GM21717 (cell line): ENCODE measurements at regions not wholly inside any gene's neighbourhood (a gene's known extent, or its start where the extent isn't known, plus 50 kb on each side); places are given as distances from the start of the nearest gene placed in this dataset.

Source experiments
- ATAC-seq: cut with Tn5 transposase; IDR thresholded peaks from one replicate; pipeline ENCODE4 v1.9.1; 2021; ENCODE audit warnings: mild to moderate bottlenecking, moderate library complexity; ENCODE audit not compliant: unreplicated experiment

DNA sequence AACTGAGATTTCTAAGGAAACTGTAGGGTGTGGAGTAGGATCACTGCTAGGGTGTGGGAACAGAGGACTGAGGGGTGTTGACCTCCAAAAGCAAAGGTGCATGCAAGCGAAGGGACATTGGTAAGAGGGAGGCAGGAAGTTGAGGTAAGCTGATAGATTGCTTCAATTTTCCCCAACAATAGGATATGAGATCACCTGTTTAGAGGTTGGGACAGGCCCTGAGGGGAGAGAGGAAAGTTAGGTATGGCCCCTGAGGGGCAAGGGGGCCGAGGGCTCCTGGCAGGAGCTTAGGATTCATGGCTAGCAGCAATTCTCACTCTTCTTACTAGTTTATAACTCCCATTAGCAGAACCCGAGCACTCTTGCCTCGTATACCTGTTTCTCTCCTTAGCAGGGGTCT is 106.8 kb upstream of the RPS6KA2 start:
- ATAC-seq = no peak

DNA sequence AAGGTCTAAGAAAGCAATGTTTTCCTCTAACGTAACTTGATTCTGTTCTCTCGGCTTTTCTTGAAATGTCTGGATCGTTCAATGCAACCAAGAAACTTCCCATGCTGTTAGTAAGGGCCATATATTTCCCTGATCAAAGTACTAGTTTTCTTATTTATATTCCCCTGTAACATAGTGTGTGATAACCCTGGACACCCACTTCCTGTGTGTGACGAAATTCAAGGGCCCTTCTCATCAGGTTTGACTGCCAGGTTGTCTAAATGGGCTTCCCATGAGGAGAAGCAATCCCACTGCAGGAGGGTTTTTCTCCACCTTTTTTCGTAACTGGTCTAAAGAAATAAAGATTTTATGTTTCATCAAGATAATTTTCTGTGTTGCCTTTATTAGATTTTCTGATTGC is 102.6 kb upstream of the RPS6KA2 start:
- no peak for ATAC-seq

DNA sequence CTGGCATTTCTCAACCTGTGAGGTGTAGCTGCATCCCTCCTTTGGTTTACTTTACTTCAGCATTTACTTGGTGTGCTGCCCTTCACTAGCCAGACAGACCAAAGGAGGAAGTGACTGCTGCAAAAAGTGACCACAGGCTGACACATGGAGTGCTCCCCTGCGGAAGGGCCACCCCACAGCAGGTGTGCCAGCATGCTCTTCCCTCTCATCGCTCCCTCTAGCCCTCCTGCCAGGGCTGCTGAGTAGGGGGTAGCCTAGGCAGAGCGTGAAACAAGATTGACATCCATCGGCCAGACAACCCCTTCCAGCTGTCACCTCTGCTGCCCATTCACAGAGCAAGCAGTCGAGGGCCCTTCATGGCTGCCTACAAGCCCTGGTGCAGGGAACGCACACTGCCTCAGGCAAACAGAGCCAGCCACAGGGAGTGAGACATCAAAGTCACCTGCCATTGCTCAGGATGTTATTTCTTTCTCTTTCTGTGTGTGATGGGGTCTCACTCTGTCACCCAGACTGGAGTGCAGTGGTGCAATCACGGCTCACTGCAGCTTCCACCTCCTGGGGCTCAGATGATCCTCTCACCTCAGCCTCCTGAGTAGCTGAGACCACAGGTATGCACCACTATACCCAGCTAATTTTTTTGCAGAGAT is 102.0 kb upstream of the RPS6KA2 start:
- ATAC-seq = no peak

DNA sequence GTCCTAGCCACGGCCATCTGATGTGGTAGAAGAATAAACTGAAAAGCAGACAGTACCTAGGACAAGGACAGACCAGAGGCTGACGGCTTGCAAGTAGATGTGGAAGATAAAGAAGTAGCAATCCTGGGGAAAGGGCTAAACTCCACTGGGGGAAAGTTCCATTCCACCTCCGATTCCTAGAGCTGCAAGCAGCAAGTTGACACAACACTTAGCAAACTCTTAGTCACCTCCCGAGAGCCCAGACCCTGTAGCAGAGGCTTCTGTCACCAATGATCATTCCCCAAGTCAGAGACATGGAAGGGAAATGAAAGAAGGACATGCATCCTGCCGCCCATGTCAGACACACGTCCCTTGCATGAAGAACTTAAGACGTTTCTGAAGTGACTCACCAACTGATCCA is 99.2 kb upstream of the RPS6KA2 start:
- ATAC-seq = no peak

DNA sequence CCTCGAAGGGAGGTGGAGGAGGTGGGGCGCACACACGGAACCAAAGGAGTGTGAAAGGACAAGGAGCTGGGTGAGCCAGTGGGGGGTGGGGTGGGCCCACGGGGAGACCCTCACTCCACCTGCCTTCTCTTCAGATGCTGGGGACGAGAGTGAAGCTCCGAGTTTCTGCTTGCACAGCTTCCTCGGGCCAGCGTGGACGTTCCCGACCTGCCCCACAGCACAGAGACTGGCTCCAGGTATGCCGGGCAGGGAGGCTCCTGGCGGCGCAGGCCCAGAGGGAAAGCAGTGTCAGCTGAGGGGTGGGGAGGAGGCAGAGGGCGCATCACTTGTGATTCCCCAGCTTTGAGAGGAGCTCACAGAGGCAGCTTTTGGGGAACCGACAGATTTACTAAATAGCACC is 98.5 kb upstream of the RPS6KA2 start:
- ATAC-seq = no peak

DNA sequence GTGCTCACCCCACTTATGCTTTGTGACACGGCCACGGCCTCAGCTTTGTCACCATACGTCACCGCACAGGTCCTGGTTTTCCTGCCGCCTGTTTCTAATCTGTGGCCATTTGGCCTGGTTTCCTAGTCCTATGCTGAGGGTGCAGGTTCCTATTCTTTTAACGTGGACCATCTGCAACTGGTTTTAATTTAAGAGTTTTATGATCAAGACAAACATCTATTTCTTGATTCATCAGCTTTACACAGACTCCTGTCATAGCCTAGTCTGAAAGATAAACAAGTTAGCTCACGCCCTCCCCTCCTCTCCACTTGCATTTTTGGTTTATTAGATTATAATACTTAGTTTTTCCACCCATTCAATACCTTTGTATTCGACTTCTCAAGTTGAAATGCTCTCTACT is 97.5 kb upstream of the RPS6KA2 start:
- no peak for ATAC-seq

DNA sequence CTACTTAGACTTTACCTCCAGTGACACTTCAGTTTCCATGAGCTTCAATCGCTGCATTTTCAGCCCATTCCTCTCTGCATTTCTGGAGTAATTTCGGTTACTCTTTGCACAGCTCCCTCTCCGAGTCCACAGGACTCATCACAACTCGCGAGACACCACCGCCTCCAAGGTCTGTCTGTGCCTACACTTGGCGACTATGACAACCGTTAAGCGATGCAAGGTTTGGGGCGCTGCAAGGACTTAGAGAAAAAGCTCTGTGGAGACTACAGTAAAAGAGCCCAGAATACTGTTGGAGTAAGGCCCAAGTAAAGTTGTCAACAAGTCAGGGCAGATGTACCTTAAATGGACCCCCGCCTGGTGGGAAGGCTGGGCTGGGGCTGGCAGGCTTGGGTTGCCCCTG is 95.7 kb upstream of the RPS6KA2 start:
- ATAC-seq = no peak

DNA sequence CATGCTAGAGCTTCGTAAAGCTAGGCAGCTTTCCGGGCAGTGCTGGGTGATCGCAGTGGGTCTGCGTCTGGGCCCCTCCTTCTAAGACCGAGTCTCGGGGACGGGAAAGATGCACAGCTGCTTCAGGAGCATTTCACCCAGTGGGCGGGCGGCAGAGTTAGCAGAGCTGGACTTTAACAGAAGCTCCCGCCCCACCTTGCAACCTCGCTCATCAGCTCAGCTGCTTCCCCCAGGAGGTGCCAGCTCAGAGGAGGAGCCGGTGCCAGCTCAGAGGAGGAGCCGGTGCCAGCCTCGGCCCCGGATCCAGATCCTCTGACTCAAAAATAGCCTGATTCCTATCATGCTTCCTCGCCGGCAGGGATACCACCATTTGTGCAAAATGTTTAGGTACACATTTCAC is 94.5 kb upstream of the RPS6KA2 start:
- ATAC-seq = no peak

DNA sequence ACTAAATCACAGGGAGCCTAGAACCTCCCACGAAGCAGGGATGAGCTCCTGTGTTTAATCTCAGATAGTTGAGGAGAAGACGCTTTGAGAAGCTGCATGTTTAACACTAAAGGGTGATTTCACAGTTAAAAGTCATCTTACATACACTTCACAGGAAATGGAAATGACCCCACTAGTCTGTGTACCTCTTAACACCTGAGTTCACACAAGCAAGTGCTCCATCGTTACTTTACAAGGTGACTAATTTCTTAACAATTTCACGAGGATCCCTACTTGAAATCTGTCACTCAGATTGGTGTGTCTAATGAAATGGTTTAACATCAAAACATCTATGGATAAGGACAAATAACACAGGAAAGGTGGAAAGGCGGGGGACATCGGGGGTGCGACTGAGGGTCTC is 93.8 kb upstream of the RPS6KA2 start:
- ATAC-seq = no peak

DNA sequence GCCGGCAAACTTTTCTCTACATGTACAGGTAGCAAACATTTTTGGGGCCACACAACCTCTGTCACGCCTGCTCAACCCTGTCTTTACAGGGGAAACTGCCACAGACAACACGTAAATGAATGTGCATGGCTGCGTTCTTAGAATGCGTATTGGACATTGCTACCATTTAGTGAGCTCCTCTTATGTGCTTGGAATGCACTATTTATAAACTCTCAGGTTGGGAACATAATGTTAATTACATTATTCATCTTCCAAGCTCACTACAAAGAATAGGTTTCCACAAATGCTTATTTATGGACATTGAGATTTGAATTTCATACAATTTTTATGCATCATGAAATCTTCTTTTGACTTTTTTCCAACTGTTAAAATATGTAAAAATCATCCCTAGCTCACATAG is 92.0 kb upstream of the RPS6KA2 start:
- no peak for ATAC-seq

DNA sequence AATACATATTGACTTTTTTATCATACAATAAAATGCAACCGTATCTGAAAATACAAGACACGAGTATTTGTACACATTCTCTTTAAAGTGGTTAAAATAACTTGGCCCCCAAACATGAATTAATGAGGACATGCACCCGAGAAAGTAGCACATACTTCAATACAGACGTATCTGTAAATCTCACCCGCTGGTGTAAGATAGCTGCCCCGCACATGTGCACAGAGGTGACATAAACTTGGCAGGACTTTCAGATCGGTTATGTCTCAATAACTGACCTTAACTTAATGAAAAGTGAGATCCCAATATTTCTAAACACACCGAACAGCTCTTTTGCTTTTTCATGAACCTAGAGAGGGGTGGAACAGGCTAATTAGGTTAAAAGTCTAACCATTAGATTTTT is 91.5 kb upstream of the RPS6KA2 start:
- ATAC-seq = no peak

DNA sequence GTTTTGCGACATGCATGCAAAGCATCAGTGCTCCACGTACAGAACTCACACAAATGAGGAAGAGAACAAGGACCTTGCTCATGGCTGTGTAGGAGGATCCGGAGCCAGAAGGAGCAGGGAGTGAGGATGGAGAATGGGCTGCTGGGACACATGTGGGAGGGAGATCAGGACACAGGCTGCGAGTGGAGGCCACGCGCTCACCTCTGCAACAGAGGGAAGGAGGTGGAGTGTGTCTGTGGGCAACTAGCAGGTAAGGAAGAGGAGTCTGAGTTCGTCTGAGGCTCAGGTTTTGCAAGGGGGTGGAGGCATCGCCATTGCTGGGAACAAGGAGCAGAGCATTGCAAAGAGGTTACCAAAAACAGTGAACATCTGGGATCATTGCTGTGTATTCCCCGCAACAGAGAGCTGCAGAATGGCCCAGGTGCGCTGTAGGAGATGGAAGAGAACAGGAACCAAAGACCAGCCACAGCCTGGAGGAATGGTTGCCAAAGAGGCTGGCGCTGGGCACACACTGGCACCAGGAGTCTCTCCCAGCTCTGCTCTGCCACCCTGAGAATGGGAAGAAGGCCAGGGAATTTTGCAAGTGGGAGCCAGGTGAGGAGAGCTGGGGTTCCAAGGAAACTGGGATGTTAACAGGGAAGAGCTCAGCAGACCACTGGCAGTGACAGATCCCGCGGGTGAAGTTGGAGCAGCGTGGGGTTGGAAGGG is 90.0 kb upstream of the RPS6KA2 start:
- no peak for ATAC-seq

DNA sequence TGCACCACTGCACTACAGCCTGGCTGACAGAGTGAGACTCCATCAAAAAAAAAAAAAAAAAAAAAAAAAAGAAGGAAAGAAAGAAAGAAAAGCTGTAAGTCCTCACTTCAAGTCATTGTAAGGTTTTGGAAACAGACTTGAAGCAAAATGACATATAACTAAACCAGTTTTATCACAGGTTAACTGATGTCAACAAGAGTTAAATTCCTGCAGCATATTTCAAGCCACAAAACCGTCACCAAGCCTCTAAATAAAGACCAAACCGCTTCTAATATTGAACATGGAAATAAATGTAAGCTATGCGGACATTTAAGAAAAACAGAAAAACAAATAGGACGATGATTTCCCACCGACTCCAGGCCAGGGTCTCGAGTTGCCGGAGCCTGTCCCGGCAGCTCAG is 88.9 kb upstream of the RPS6KA2 start:
- ATAC-seq = no peak

DNA sequence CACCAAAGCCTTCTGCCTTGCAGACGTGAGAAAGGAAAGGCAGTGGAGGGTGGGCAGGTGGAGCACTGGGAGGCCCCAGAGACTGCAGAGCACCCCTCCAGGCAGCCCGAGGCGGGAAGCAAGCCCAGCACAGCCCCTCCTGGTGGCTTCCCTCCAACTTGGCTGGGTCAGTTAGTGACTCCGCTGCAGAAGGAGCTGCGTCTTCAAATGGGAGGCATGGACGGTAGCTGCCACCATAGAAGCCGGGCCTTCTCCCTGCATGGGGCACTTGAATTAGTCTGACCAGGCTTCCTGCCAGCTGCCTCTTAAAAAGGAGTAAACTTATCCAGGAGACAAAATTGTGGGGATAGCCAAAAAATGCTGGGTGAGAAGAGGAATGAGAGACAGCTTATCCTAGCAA is 88.0 kb upstream of the RPS6KA2 start:
- no peak for ATAC-seq

DNA sequence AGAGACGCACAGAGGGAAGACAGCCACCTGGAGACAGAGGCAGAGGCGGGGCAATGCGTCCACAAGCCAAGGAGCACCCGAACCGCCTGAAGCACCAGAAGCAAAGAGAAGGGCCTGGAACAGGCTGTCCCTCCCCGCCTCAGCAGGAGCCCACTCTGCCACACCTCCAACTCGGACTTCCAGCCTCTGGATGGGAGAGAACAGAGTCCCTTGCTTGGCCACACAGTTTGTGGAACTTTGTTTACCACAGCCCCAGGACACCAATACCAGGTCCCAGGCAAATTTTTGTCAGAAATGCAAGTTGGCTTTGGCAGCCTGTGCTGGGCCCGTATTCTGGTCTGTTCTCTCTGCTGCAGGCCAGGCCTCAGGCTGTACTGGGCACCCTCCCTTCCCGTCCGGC is 87.5 kb upstream of the RPS6KA2 start:
- no peak for ATAC-seq

DNA sequence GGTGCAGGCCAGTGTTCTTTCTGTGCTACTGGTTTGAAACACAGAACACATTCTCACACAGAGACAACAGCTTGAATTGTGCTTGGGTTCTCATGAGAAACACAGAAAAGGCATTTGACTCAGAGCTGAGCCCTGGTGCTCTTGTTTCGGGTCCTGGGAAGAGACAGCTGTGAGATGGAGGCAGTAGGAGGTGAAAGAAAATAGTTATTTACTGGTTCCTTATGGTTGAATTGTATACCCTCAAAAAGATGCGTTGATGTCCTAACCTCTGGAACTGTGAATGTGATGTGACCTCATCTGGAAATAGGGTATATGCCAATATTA is 87.1 kb upstream of the RPS6KA2 start:
- no peak for ATAC-seq

DNA sequence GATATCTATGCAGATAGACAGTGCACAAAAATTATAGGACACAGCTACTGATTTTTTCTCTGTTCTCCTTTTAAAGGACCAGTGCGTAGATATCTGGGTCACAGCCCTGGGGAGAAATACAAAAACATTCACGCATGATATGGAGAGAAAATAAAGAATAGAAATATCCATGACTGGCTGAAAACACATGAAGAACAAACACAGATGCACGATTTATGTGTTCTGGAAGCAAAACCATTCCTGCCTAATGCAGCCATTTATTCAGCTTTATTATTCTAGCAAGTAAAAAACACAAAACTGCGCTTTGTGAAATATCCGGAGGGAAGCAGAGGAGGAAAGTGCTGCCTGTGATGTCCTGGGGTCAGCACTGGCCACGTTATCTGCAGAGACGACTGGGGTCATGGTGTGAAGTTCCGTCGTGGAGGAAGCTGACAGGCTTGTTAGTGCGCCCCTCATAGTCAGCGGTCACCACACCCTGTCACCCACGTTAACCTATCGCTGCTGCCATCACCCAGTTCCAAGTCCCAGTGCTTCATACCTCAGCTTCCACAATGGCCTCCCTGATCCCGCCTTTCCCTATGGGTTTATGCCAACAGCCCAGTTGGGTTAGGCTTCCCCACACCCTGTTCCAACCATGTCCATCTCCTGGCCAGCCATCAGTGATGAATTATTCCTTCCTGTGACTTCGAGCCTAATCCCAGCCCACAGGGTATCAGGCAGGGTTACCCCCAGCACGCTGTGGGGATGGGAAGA is 86.6 kb upstream of the RPS6KA2 start:
- ATAC-seq = no peak

DNA sequence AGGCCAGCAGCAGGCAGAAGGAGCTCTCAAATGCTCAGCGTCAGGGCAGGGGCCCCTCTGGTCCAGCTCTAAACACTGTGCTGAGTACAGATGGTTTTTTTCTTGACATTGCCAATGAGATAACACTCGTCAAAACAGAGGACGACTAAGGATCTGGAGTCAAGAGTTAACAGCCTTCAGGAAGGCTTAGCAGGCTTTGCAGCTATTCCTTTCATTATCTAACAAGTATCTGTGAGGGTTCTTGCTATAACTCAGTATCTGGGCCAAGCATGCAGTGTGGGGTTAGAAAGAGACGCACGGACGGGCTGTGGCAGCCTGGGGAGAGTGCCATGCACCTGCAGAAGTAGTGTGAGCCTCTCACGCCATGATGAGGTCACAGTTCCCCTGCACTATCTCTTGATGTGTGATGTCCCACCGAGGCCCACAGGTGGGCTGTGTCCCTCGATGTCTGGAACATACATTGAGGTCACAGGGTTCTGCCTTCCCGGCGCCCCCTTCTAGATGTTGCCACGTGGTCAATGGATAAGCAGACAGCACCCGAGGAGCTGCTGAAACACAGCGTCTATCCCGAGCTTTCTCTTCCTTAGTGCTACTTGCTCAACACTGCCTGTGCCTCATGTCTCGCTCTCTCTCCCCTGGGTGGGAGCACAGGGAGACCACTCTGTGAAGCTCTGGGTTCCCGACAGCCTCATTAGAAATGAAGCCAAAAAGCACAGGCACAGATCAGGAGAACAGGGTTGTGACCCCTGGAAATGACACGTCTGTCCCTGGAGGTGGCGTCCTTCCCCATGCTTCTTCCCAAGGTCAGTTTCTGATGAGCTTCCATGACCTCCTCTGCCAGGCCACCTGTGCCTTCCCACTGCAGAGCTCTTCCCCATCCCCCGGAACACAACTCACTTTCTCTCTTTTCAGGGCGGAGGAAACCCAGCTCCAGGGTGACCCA is 85.5 kb upstream of the RPS6KA2 start:
- no peak for ATAC-seq

DNA sequence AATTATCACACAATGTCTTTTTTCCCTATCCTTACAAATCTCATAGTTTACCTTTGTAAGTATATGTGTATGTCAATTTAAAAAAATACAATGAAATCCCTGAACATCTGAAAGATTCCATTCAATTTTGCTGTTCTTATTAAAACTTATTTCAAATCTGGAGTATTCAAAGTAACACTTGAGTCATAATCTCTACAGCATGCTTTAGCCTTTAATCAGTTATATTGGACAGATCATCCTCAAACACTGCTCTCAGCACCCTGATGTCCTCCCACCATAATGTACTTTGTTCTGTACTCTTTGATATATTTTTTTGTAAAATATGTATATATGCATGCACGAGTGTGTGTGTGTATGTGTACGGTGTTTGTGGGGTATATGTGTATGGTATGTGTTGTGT is 83.0 kb upstream of the RPS6KA2 start:
- no peak for ATAC-seq

DNA sequence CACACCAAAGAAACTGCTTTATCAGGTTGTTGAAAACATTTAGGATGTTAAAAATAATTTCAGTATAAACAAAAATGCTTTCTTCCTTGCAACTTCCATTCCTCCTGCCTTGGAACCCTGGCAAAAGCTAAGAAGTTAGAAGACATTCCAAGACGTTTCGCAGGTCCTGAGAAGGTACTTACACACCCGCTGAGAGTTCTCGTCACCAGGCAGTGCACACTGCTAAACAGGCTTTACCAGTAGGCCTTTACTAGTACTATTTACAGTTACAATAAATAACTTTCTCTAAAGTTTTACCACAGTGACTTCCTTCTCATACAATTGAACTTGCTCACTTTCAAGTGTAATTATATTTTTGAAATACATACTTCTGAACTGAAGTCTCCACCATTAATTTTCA is 81.4 kb upstream of the RPS6KA2 start:
- ATAC-seq = no peak

DNA sequence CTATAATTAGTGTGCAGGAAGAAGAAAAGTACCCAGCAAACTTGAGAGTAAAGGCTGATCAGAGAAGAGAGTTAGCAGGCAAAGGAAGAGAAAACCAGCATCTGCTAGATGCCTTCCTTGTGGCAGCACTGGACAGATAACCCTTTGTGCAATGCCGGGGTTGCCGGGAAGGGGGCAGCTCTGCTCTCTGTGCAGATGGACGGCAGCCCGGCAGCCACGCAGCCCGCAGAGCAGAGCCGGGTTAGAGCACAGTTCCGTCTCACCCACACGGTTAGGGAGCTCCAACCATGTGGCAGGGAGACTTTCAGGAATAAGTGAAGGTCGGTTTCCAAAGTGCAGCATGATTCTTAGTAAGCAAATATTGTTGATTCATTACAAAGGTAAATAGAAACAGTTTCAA is 80.0 kb upstream of the RPS6KA2 start:
- no peak for ATAC-seq
